ENCODE measurements at regions not wholly inside any gene's neighbourhood (a gene's known extent, or its start where the extent isn't known, plus 50 kb on each side); places are given as distances from the start of the nearest gene placed in this dataset.

GRCh38 chr14:84351646-84352045 is 1178.3 kb upstream of the FLRT2 start:
- ATAC-seq (no peak), DNase-seq (ENCODE audit: low read depth, low spot score) (no peak)
- in situ Hi-C loops (cut with HindIII; ENCODE audit: low pct_unique_long_range_greater_than_20kb, low sequenced_read_pairs) (no loop called here), intact Hi-C loops (cut with micrococcal nuclease; ENCODE audit: unreplicated experiment) (no loop called here)
- no peaks in the 10 kb centered on the region for H3K4me1 ChIP-seq (ENCODE audit: control insufficient read depth, insufficient read depth, low read length)
- no peak overlapping the region for H3K4me3 ChIP-seq (ENCODE audit: low read depth in 2 of 2, low read length in 2 of 2)
- ChIA-PET CTCF (no interaction called here), POLR2A (no interaction called here)
- TF ChIP-seq POLR2AphosphoS5 (IDR thresholded peaks at IDR 0.05; ENCODE audit: low read depth, low read length) (no peak), CTCF (IDR thresholded peaks at IDR 0.05) (no peak), SIN3A (IDR thresholded peaks at IDR 0.05; ENCODE audit: borderline replicate concordance, insufficient read depth, low read depth, low read length) (no peak)
- TF ChIP-seq, protein P1, sequence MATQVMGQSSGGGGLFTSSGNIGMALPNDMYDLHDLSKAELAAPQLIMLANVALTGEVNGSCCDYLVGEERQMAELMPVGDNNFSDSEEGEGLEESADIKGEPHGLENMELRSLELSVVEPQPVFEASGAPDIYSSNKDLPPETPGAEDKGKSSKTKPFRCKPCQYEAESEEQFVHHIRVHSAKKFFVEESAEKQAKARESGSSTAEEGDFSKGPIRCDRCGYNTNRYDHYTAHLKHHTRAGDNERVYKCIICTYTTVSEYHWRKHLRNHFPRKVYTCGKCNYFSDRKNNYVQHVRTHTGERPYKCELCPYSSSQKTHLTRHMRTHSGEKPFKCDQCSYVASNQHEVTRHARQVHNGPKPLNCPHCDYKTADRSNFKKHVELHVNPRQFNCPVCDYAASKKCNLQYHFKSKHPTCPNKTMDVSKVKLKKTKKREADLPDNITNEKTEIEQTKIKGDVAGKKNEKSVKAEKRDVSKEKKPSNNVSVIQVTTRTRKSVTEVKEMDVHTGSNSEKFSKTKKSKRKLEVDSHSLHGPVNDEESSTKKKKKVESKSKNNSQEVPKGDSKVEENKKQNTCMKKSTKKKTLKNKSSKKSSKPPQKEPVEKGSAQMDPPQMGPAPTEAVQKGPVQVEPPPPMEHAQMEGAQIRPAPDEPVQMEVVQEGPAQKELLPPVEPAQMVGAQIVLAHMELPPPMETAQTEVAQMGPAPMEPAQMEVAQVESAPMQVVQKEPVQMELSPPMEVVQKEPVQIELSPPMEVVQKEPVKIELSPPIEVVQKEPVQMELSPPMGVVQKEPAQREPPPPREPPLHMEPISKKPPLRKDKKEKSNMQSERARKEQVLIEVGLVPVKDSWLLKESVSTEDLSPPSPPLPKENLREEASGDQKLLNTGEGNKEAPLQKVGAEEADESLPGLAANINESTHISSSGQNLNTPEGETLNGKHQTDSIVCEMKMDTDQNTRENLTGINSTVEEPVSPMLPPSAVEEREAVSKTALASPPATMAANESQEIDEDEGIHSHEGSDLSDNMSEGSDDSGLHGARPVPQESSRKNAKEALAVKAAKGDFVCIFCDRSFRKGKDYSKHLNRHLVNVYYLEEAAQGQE (IDR thresholded peaks at IDR 0.05; ENCODE audit: insufficient read depth in 1 of 2, low read depth in 2 of 2, low read length in 1 of 2), result no peak
- no peak overlapping the region for H3K27ac ChIP-seq (ENCODE audit: low read length)
- no TSS peak for BruUV-seq (replicated peaks)
- no peaks in the 10 kb centered on the region for H3K27me3 ChIP-seq (ENCODE audit: control insufficient read depth, insufficient read depth, low read length)
- H3K9me3 ChIP-seq (ENCODE audit: control insufficient read depth, insufficient read depth, low read depth, low read length), result no peaks in the 10 kb centered on the region
- H3K36me3 ChIP-seq (ENCODE audit: control insufficient read depth, insufficient read depth, low read length), result no peaks in the 10 kb centered on the region

DNA sequence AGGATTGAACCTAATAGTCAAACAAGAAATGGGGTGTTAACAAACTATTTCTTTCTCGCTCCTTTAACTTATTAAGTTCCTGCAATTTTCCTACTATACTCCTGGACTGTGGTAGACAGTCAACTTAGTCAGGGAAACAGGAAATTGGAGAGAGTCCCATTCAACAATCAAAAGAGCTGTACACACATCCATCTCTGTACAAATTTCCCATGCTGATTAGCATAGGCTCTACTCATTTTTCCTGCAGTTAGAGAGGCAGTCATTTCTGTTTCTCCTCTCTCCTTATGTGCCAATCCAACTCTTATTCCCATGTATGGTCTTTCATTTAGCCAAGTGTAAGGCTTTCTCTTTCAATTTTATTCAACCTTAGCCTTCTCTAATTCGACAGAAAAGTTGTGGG is 1168.5 kb upstream of the FLRT2 start:
- TF ChIP-seq POLR2AphosphoS5 (IDR thresholded peaks at IDR 0.05; ENCODE audit: low read depth, low read length) (no peak), SIN3A (IDR thresholded peaks at IDR 0.05; ENCODE audit: borderline replicate concordance, insufficient read depth, low read depth, low read length) (no peak), TCF7L2 (IDR thresholded peaks at IDR 0.05; ENCODE audit: low read depth, low read length) (no peak), CTCF (IDR thresholded peaks at IDR 0.05) (no peak)
- TF ChIP-seq, protein P1 (IDR thresholded peaks at IDR 0.05; ENCODE audit: insufficient read depth in 1 of 2, low read depth in 2 of 2, low read length in 1 of 2), result no peak
- no peaks in the 10 kb centered on the region for H3K27me3 ChIP-seq (ENCODE audit: control insufficient read depth, insufficient read depth, low read length)
- H3K4me3 ChIP-seq (ENCODE audit: low read depth in 2 of 2, low read length in 2 of 2), result no peak overlapping the region
- CTCF ChIA-PET, result no interaction called here
- intact Hi-C loops (cut with micrococcal nuclease; ENCODE audit: unreplicated experiment), result no loop called here
- DNase-seq (ENCODE audit: low read depth, low spot score) (no peak), ATAC-seq (no peak)
- POLR2A ChIA-PET, result no interaction called here
- H3K4me1 ChIP-seq (ENCODE audit: control insufficient read depth, insufficient read depth, low read length), result no peaks in the 10 kb centered on the region
- no TSS peak for BruUV-seq (replicated peaks)
- H3K27ac ChIP-seq (ENCODE audit: low read length), result no peak overlapping the region
- H3K36me3 ChIP-seq (ENCODE audit: control insufficient read depth, insufficient read depth, low read length), result no peaks in the 10 kb centered on the region
- in situ Hi-C loops (cut with HindIII; ENCODE audit: low pct_unique_long_range_greater_than_20kb, low sequenced_read_pairs), result no loop called here
- no peaks in the 10 kb centered on the region for H3K9me3 ChIP-seq (ENCODE audit: control insufficient read depth, insufficient read depth, low read depth, low read length)
